A673 (cell line): ENCODE measurements at regions not wholly inside any gene's neighbourhood (a gene's known extent, or its start where the extent isn't known, plus 50 kb on each side); places are given as distances from the start of the nearest gene placed in this dataset.
"Not testable (repeated sequence)": the region's sequence is repeated elsewhere in the genome, so short reads cannot be mapped to it uniquely, and the experiment has no call there.

Experiments used
- EZH2 ChIP-seq: fragments of 200-600 bp; sonication (generic); IDR thresholded peaks from 2 replicates; pipeline ENCODE4 v1.6.1; 2017; ENCODE audit warnings: borderline replicate concordance, low read depth, mild to moderate bottlenecking, mixed read lengths, antibody characterized with exemption, low read length; ENCODE audit not compliant: poor library complexity, severe bottlenecking
- TF ChIP-seq, protein P1 (sequence below): fragments of 300-800, 200-600 bp; sonication (generic); conservative IDR thresholded peaks from 2 replicates; pipeline ENCODE4 v1.5.1; 2017; ENCODE audit warnings: low read depth, mild to moderate bottlenecking, antibody characterized with exemption, low read length, moderate library complexity, mixed read lengths

DNA sequence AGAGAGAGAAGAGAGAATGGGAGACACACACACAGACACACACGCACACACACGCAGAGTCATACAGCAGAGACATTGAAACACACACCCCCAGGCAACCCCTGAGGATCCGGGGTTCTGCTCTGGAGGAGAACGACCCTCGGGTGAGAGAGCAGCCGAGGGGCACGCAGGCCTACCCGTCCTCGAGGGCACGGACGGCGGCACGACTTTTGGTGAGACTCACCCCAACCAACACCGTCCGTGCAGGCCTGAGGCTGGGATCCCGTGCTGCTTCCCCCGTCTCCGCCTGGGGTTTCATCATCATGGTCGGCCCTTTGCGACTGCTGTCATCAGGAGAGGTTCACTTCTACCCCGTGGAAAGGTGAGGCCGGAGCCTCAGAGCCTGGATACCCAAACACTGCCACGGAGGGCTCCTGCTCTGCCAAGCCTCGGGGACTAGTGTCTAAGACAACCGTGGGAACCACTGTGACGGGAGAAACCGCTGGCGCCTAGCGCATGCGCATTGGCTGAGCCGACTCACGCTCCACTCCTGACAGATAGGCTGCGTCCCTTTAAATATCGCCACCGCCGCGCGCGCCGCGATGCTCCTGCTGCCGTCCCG is 703.4 kb upstream of the TPTE start:
- TF ChIP-seq, protein P1, sequence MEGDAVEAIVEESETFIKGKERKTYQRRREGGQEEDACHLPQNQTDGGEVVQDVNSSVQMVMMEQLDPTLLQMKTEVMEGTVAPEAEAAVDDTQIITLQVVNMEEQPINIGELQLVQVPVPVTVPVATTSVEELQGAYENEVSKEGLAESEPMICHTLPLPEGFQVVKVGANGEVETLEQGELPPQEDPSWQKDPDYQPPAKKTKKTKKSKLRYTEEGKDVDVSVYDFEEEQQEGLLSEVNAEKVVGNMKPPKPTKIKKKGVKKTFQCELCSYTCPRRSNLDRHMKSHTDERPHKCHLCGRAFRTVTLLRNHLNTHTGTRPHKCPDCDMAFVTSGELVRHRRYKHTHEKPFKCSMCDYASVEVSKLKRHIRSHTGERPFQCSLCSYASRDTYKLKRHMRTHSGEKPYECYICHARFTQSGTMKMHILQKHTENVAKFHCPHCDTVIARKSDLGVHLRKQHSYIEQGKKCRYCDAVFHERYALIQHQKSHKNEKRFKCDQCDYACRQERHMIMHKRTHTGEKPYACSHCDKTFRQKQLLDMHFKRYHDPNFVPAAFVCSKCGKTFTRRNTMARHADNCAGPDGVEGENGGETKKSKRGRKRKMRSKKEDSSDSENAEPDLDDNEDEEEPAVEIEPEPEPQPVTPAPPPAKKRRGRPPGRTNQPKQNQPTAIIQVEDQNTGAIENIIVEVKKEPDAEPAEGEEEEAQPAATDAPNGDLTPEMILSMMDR, result not testable (repeated sequence)
- not testable (repeated sequence) for TF ChIP-seq EZH2
